GM21528 (cell line): ENCODE measurements at regions not wholly inside any gene's neighbourhood (a gene's known extent, or its start where the extent isn't known, plus 50 kb on each side); places are given as distances from the start of the nearest gene placed in this dataset.

ENCODE experiments used
- ATAC-seq: cut with Tn5 transposase; IDR thresholded peaks from one replicate; pipeline ENCODE4 v1.9.1; 2021; ENCODE audit warnings: mild to moderate bottlenecking, moderate library complexity; ENCODE audit not compliant: unreplicated experiment, low FRiP score

GRCh38 chr12:19006626-19007137, 122.9 kb upstream of the PLEKHA5 start:
- no peak for ATAC-seq

- ATAC-seq = no peak
Observed at GRCh38 chr12:19008102-19008501, 121.4 kb upstream of the PLEKHA5 start.

- ATAC-seq = no peak
Observed at GRCh38 chr12:19010087-19010486, 119.4 kb upstream of the PLEKHA5 start.

- ATAC-seq = no peak
Observed at GRCh38 chr12:19010726-19011125, 118.8 kb upstream of the PLEKHA5 start.

- no peak for ATAC-seq
Observed at GRCh38 chr12:19012965-19013364, 116.6 kb upstream of the PLEKHA5 start.

GRCh38 chr12:19014240-19014639, 115.3 kb upstream of the PLEKHA5 start:
- no peak for ATAC-seq

GRCh38 chr12:19015285-19015684, 114.2 kb upstream of the PLEKHA5 start:
- no peak for ATAC-seq

- no peak for ATAC-seq
Observed at GRCh38 chr12:19018302-19018970, 111.1 kb upstream of the PLEKHA5 start.

GRCh38 chr12:19021240-19021639, 108.3 kb upstream of the PLEKHA5 start:
- no peak for ATAC-seq

- ATAC-seq = no peak
Observed at GRCh38 chr12:19021646-19022045, 107.9 kb upstream of the PLEKHA5 start.

- ATAC-seq = no peak
Observed at GRCh38 chr12:19025582-19025981, 104.0 kb upstream of the PLEKHA5 start.

GRCh38 chr12:19026034-19026433, 103.5 kb upstream of the PLEKHA5 start:
- no peak for ATAC-seq

- ATAC-seq = no peak
Observed at GRCh38 chr12:19026614-19027488, 102.7 kb upstream of the PLEKHA5 start.

GRCh38 chr12:19030180-19030579, 99.4 kb upstream of the PLEKHA5 start:
- ATAC-seq = no peak

- ATAC-seq = no peak
Observed at GRCh38 chr12:19030603-19031002, 98.9 kb upstream of the PLEKHA5 start.

- no peak for ATAC-seq
Observed at GRCh38 chr12:19031032-19031431, 98.5 kb upstream of the PLEKHA5 start.

GRCh38 chr12:19032826-19033225, 96.7 kb upstream of the PLEKHA5 start:
- no peak for ATAC-seq

- ATAC-seq = no peak
Observed at GRCh38 chr12:19033244-19033643, 96.3 kb upstream of the PLEKHA5 start.

GRCh38 chr12:19034937-19035336, 94.6 kb upstream of the PLEKHA5 start:
- ATAC-seq = no peak

- no peak for ATAC-seq
Observed at GRCh38 chr12:19035536-19035935, 94.0 kb upstream of the PLEKHA5 start.

GRCh38 chr12:19036673-19037357, 92.7 kb upstream of the PLEKHA5 start:
- ATAC-seq = no peak
